GM18858 (cell line): ENCODE measurements at regions not wholly inside any gene's neighbourhood (a gene's known extent, or its start where the extent isn't known, plus 50 kb on each side); places are given as distances from the start of the nearest gene placed in this dataset.
"Not testable (repeated sequence)": the region's sequence is repeated elsewhere in the genome, so short reads cannot be mapped to it uniquely, and the experiment has no call there.

Source experiments
- ATAC-seq: cut with Tn5 transposase; IDR thresholded peaks from one replicate; pipeline ENCODE4 v1.9.1; 2021; ENCODE audit not compliant: unreplicated experiment

- ATAC-seq: no peak
Observed at GRCh38 chr4:187098429-187098828, 374.8 kb upstream of the FAT1 start.

- no peak for ATAC-seq
Observed at GRCh38 chr4:187103351-187103750, 379.7 kb upstream of the FAT1 start.

- ATAC-seq: no peak
Observed at GRCh38 chr4:187108845-187109244, 385.2 kb upstream of the FAT1 start.

GRCh38 chr4:187109636-187110035 lies 386.0 kb upstream of the FAT1 start:
- ATAC-seq: no peak

- ATAC-seq: no peak
Observed at GRCh38 chr4:187118166-187118565, 394.5 kb upstream of the FAT1 start.

GRCh38 chr4:187118602-187119120 lies 395.0 kb upstream of the FAT1 start:
- no peak for ATAC-seq

GRCh38 chr4:187124331-187124730 lies 400.7 kb upstream of the FAT1 start:
- no peak for ATAC-seq

GRCh38 chr4:187125062-187125461 lies 401.4 kb upstream of the FAT1 start:
- no peak for ATAC-seq

- no peak for ATAC-seq
Observed at GRCh38 chr4:187127456-187127855, 403.8 kb upstream of the FAT1 start.

- ATAC-seq: no peak
Observed at GRCh38 chr4:187128222-187128621, 404.6 kb upstream of the FAT1 start.

GRCh38 chr4:187128976-187129375 lies 405.3 kb upstream of the FAT1 start:
- no peak for ATAC-seq

- ATAC-seq: not testable (repeated sequence)
Observed at GRCh38 chr4:187131826-187132225, 408.2 kb upstream of the FAT1 start.

GRCh38 chr4:187135878-187136277 lies 412.2 kb upstream of the FAT1 start:
- ATAC-seq: no peak

GRCh38 chr4:187139141-187139540 lies 415.5 kb upstream of the FAT1 start:
- no peak for ATAC-seq

GRCh38 chr4:187141101-187141500 lies 417.4 kb upstream of the FAT1 start:
- no peak for ATAC-seq

GRCh38 chr4:187149229-187149945 lies 425.7 kb upstream of the FAT1 start:
- no peak for ATAC-seq

GRCh38 chr4:187157380-187157958 lies 433.8 kb upstream of the FAT1 start:
- no peak for ATAC-seq

GRCh38 chr4:187158003-187158402 lies 434.3 kb upstream of the FAT1 start:
- ATAC-seq: no peak

GRCh38 chr4:187160486-187160885 lies 436.8 kb upstream of the FAT1 start:
- no peak for ATAC-seq

GRCh38 chr4:187166886-187167512 lies 443.3 kb upstream of the FAT1 start:
- no peak for ATAC-seq

- no peak for ATAC-seq
Observed at GRCh38 chr4:187171706-187172339, 448.2 kb upstream of the FAT1 start.

- ATAC-seq: no peak
Observed at GRCh38 chr4:187172340-187172761, 448.7 kb upstream of the FAT1 start.
